IMR-90 (cell line): ENCODE measurements at regions not wholly inside any gene's neighbourhood (a gene's known extent, or its start where the extent isn't known, plus 50 kb on each side); places are given as distances from the start of the nearest gene placed in this dataset.

Source experiments
- ATAC-seq: fragments of 200-7000 bp; cut with Tn5 transposase; 2 replicates; pipeline ENCODE4 v1.9.1; 2020; ENCODE audit warnings: low read depth, mild to moderate bottlenecking, moderate library complexity
- BruUV-seq: library from RNA; stranded (reverse); fragments of 400-500 nt; replicated peaks from 2 replicates; lab custom pipeline; 2021; lab: Mats Ljungman, UMichigan
- CTCF ChIA-PET: fragments of 300-600 bp; formaldehyde crosslinking; extraction: SDS; loops from one replicate; lab custom pipeline; 2021; ENCODE audit warnings: antibody characterized with exemption; lab: Yijun Ruan, JAX
- POLR2A ChIA-PET: fragments of 300-600 bp; sonication (Branson Sonifier 250); formaldehyde crosslinking; loops from one replicate; lab custom pipeline; 2022; ENCODE audit warnings: antibody characterized with exemption; ENCODE audit not compliant: unreplicated experiment; lab: Charles Lee
- DNase-seq: peaks from one replicate; pipeline ENCODE4 v3.0.0; 2013
- H2AFZ ChIP-seq: replicated peaks from 2 replicates; pipeline ENCODE3; 2013; ENCODE audit warnings: low read length, mild to moderate bottlenecking; ENCODE audit not compliant: poor library complexity
- H2AK5ac ChIP-seq: 2 replicates; pipeline ENCODE4 v1.6.1; 2013; ENCODE audit warnings: low read depth, low read length, inconsistent platforms
- H2AK9ac ChIP-seq: replicated peaks from 2 replicates; pipeline ENCODE3; 2013; ENCODE audit warnings: mild to moderate bottlenecking, low read depth, low read length, moderate library complexity; ENCODE audit not compliant: poor library complexity
- H2BK120ac ChIP-seq: 2 replicates; pipeline ENCODE4 v1.6.1; 2013; ENCODE audit warnings: low read depth, low read length, inconsistent platforms
- H2BK15ac ChIP-seq: 3 replicates; pipeline ENCODE4 v1.6.1; 2013; ENCODE audit warnings: low read depth, low read length, inconsistent platforms
- H2BK20ac ChIP-seq: 2 replicates; pipeline ENCODE4 v1.6.1; 2013; ENCODE audit warnings: low read depth, mild to moderate bottlenecking, inconsistent platforms, low read length, moderate library complexity
- H2BK5ac ChIP-seq: 2 replicates; pipeline ENCODE4 v1.6.1; 2013; ENCODE audit warnings: mild to moderate bottlenecking, low read depth, low read length, inconsistent platforms; ENCODE audit not compliant: poor library complexity, severe bottlenecking
- H3K14ac ChIP-seq: replicated peaks from 2 replicates; pipeline ENCODE4 v1.6.1; 2013; ENCODE audit warnings: low read depth, low read length, inconsistent platforms
- H3K18ac ChIP-seq: 2 replicates; pipeline ENCODE4 v1.6.1; 2013; ENCODE audit warnings: low read depth, low read length, control low read depth
- H3K23ac ChIP-seq: 2 replicates; pipeline ENCODE4 v1.6.1; 2013; ENCODE audit warnings: low read depth, low read length, inconsistent platforms
- H3K27ac ChIP-seq: 2 replicates; pipeline ENCODE4 v1.5.1; 2013; ENCODE audit warnings: mild to moderate bottlenecking, control low read depth, low read length; ENCODE audit not compliant: insufficient read depth
- H3K27me3 ChIP-seq: 2 replicates; pipeline ENCODE4 v1.6.1; 2013; ENCODE audit warnings: low read length; ENCODE audit not compliant: control insufficient read depth, insufficient read depth
- H3K36me3 ChIP-seq: 2 replicates; pipeline ENCODE4 v1.6.1; 2013; ENCODE audit warnings: low read length, mixed read lengths; ENCODE audit not compliant: control insufficient read depth, insufficient read depth
- H3K4ac ChIP-seq: 2 replicates; pipeline ENCODE4 v1.6.1; 2013; ENCODE audit warnings: low read depth, low read length, inconsistent platforms
- H3K4me1 ChIP-seq: 2 replicates; pipeline ENCODE4 v1.6.1; 2013; ENCODE audit warnings: low read length, mixed read lengths; ENCODE audit not compliant: control insufficient read depth, insufficient read depth
- H3K4me2 ChIP-seq: 2 replicates; pipeline ENCODE4 v1.6.1; 2013; ENCODE audit warnings: low read depth, mild to moderate bottlenecking, control low read depth, low read length, moderate library complexity
- H3K4me3 ChIP-seq: 2 replicates; pipeline ENCODE4 v1.5.1; 2013; ENCODE audit warnings: low read depth, mild to moderate bottlenecking, control low read depth, low read length, moderate library complexity; ENCODE audit not compliant: insufficient read depth
- H3K56ac ChIP-seq: 2 replicates; pipeline ENCODE4 v1.6.1; 2013; ENCODE audit warnings: low read length, inconsistent platforms; ENCODE audit not compliant: insufficient read depth; ENCODE audit errors: extremely low read depth
- H3K79me1 ChIP-seq, 2 experiments: 2 replicates each; pipeline ENCODE4 v1.6.1; 2013; ENCODE audit warnings: low read length in 2 of 2, inconsistent platforms in 1 of 2, low read depth in 1 of 2
- H3K9ac ChIP-seq: 2 replicates; pipeline ENCODE4 v1.6.1; 2013; ENCODE audit warnings: low read depth, low read length, control low read depth
- H3K9me1 ChIP-seq: 2 replicates; pipeline ENCODE4 v1.6.1; 2013; ENCODE audit warnings: low read length, inconsistent platforms; ENCODE audit not compliant: insufficient read depth
- H3K9me3 ChIP-seq: 2 replicates; pipeline ENCODE4 v1.6.1; 2013; ENCODE audit warnings: low read length; ENCODE audit not compliant: control insufficient read depth, insufficient read depth
- H4K20me1 ChIP-seq: 2 replicates; pipeline ENCODE4 v1.6.1; 2013; ENCODE audit warnings: low read length, inconsistent platforms; ENCODE audit not compliant: insufficient read depth
- H4K5ac ChIP-seq: 2 replicates; pipeline ENCODE4 v1.6.1; 2013; ENCODE audit warnings: mild to moderate bottlenecking, low read depth, low read length, control low read depth
- H4K8ac ChIP-seq, 2 experiments: 2 replicates each; pipeline ENCODE4 v1.6.1; 2013; ENCODE audit warnings: low read depth in 2 of 2, low read length in 2 of 2, control low read depth in 1 of 2, inconsistent platforms in 1 of 2
- H4K91ac ChIP-seq: 2 replicates; pipeline ENCODE4 v1.6.1; 2013; ENCODE audit warnings: low read depth, low read length, inconsistent platforms; ENCODE audit not compliant: insufficient read depth
- CHD1 ChIP-seq: IDR thresholded peaks from 2 replicates; pipeline ENCODE4 v1.6.1; 2012; ENCODE audit warnings: low read depth, low read length, improper control_type of control experiment
- MAZ ChIP-seq: IDR thresholded peaks from 2 replicates; pipeline ENCODE4 v1.6.1; 2012; ENCODE audit warnings: low read depth, mild to moderate bottlenecking, low read length, improper control_type of control experiment, moderate library complexity, borderline replicate concordance
- SMC3 ChIP-seq: fragments of 150-350 bp; IDR thresholded peaks from 2 replicates; pipeline ENCODE4 v1.6.1; 2016; ENCODE audit warnings: low read depth, mild to moderate bottlenecking, antibody characterized with exemption, low read length, moderate library complexity
- WGBS, 2 experiments: methylation state at CpG; one replicate each; pipeline versions ENCODE4 v1.1.5 to v1.1.7; 2013; ENCODE audit warnings: missing lambda C conversion rate in 2 of 2; ENCODE audit not compliant: insufficient read length in 1 of 2; ENCODE audit errors: extremely low coverage in 2 of 2; 5-methylcytosine and 5-hydroxymethylcytosine counted together
- dilution Hi-C: fragments of 300-500 bp; cut with HindIII; formaldehyde crosslinking; loops from one replicate; pipeline ENCODE4 v1.14.3; 2018; ENCODE audit warnings: low sequenced_read_pairs; ENCODE audit not compliant: unreplicated experiment
- in situ Hi-C: fragments of 300-500 bp; cut with MboI; formaldehyde crosslinking; loops from 3 replicates; pipeline ENCODE4 v1.14.3; 2019; ENCODE audit warnings: low sequenced_read_pairs, inconsistent platforms, mixed read lengths
- intact Hi-C: fragments of 100-400 bp; cut with micrococcal nuclease; formaldehyde crosslinking; loops from 2 replicates; pipeline ENCODE4 v1.10.0; 2022

DNA sequence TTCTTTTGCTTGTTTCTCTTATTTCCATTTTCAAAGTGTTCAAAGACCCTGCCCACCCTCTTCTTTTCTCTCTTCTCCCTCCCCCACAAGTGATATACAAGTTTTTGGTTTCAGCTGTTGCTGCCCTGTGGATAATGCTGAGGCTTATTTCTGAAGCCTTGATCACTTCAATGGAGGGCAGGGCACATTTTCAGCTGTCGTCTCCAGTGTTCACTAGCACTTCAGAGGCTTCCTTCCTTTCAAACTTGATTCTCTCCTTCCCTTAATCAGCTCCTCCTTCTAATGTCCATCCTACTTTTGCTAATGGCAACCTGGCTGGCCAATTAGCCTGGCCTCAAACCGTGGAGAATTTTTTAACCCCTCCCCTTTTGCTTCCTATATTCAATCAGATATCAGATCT is 435.7 kb upstream of the RUNX1 start:
- dilution Hi-C loops = no loop called here
- no peaks in the 10 kb centered on the region for H3K79me1 ChIP-seq
- no peak overlapping the region for H3K18ac ChIP-seq
- H2AK5ac ChIP-seq = no peak overlapping the region
- H3K36me3 ChIP-seq = no peaks in the 10 kb centered on the region
- no peak overlapping the region for H3K4ac ChIP-seq
- H3K23ac ChIP-seq = no peak overlapping the region
- no peak overlapping the region for H3K9ac ChIP-seq
- CTCF ChIA-PET = no interaction called here
- intact Hi-C loops = no loop called here
- in situ Hi-C loops = no loop called here
- POLR2A ChIA-PET = no interaction called here
- no peak overlapping the region for H4K8ac ChIP-seq
- H3K56ac ChIP-seq = no peak overlapping the region
- H4K91ac ChIP-seq = no peak overlapping the region
- DNase-seq (no peak), ATAC-seq (no peak)
- no peak overlapping the region for H3K4me3 ChIP-seq
- TF ChIP-seq SMC3 = no peak
- TF ChIP-seq CHD1 = no peak
- TF ChIP-seq MAZ = no peak
- H2BK5ac ChIP-seq = no peak overlapping the region
- H3K4me1 ChIP-seq = no peaks in the 10 kb centered on the region
- no peak overlapping the region for H2BK20ac ChIP-seq
- no peak overlapping the region for H3K27ac ChIP-seq
- H3K9me1 ChIP-seq = peaks cover 3% of the 10 kb centered on the region; the same call in 1 of the 2 replicates
- WGBS, 2 experiments = 60% methylated on average over 1 of the region's 2 CpGs; no CpG with 5 or more reads in 1 of the 2 experiments
- H2BK120ac ChIP-seq = no peak overlapping the region
- no peak overlapping the region for H3K14ac ChIP-seq
- no peaks in the 10 kb centered on the region for H3K9me3 ChIP-seq
- BruUV-seq = no TSS peak
- H3K4me2 ChIP-seq = no peak overlapping the region
- H3K27me3 ChIP-seq = no peaks in the 10 kb centered on the region
- H2AFZ ChIP-seq = no peak overlapping the region
- H2BK15ac ChIP-seq = no peak overlapping the region
- H4K20me1 ChIP-seq = no peaks in the 10 kb centered on the region
- no peak overlapping the region for H2AK9ac ChIP-seq
- H4K5ac ChIP-seq = no peak overlapping the region
